ENCODE measurements at regions not wholly inside any gene's neighbourhood (a gene's known extent, or its start where the extent isn't known, plus 50 kb on each side); places are given as distances from the start of the nearest gene placed in this dataset.

- TF ChIP-seq EZH2 (IDR thresholded peaks at IDR 0.05; ENCODE audit: borderline replicate concordance, low read length) (no peak), CTCF (IDR thresholded peaks at IDR 0.05; ENCODE audit: low read length) (no peak)
- no peak overlapping the region for H3K4me2 ChIP-seq (ENCODE audit: low read length)
- H3K4me3 ChIP-seq (ENCODE audit: low read depth, low read length, poor library complexity, severe bottlenecking): no peak overlapping the region
- H3K4me1 ChIP-seq (ENCODE audit: insufficient read depth, low read length, severe bottlenecking): no peaks in the 10 kb centered on the region
- no peak overlapping the region for H3K27ac ChIP-seq (ENCODE audit: low read depth, low read length, poor library complexity, severe bottlenecking)
- H3K9me2 ChIP-seq (ENCODE audit: low read depth, low read length): no peaks in the 10 kb centered on the region
- no peaks in the 10 kb centered on the region for H4K20me1 ChIP-seq (ENCODE audit: insufficient read depth, low read length)
- H3K9ac ChIP-seq (ENCODE audit: low read length): no peak overlapping the region
- H3F3A ChIP-seq (ENCODE audit: insufficient read depth, low read length): no peaks in the 10 kb centered on the region
- no peaks in the 10 kb centered on the region for H3K9me3 ChIP-seq (ENCODE audit: low read length)
- no peaks in the 10 kb centered on the region for H3K27me3 ChIP-seq (ENCODE audit: insufficient read depth, low read length)
- no peaks in the 10 kb centered on the region for H3K36me3 ChIP-seq (ENCODE audit: insufficient read depth, low read length)
- H2AFZ ChIP-seq (ENCODE audit: low read length): no peak overlapping the region
- no peaks in the 10 kb centered on the region for H3K79me2 ChIP-seq (ENCODE audit: insufficient read depth, low read length)
Observed at GRCh38 chr12:83864054-83864453, 1048.5 kb downstream of the SLC6A15 start.

GRCh38 chr12:83859021-83859420 lies 1053.6 kb downstream of the SLC6A15 start:
- H3K9me2 ChIP-seq (ENCODE audit: low read depth, low read length): no peaks in the 10 kb centered on the region
- H3F3A ChIP-seq (ENCODE audit: insufficient read depth, low read length): no peaks in the 10 kb centered on the region
- no peaks in the 10 kb centered on the region for H3K4me1 ChIP-seq (ENCODE audit: insufficient read depth, low read length, severe bottlenecking)
- no peak overlapping the region for H2AFZ ChIP-seq (ENCODE audit: low read length)
- no peak for TF ChIP-seq EZH2 (IDR thresholded peaks at IDR 0.05; ENCODE audit: borderline replicate concordance, low read length)
- TF ChIP-seq CTCF (IDR thresholded peaks at IDR 0.05; ENCODE audit: low read length): no peak
- no peaks in the 10 kb centered on the region for H3K27me3 ChIP-seq (ENCODE audit: insufficient read depth, low read length)
- H3K79me2 ChIP-seq (ENCODE audit: insufficient read depth, low read length): no peaks in the 10 kb centered on the region
- H3K27ac ChIP-seq (ENCODE audit: low read depth, low read length, poor library complexity, severe bottlenecking): no peak overlapping the region
- H4K20me1 ChIP-seq (ENCODE audit: insufficient read depth, low read length): no peaks in the 10 kb centered on the region
- no peak overlapping the region for H3K4me3 ChIP-seq (ENCODE audit: low read depth, low read length, poor library complexity, severe bottlenecking)
- no peaks in the 10 kb centered on the region for H3K36me3 ChIP-seq (ENCODE audit: insufficient read depth, low read length)
- no peaks in the 10 kb centered on the region for H3K9me3 ChIP-seq (ENCODE audit: low read length)
- no peak overlapping the region for H3K9ac ChIP-seq (ENCODE audit: low read length)
- no peak overlapping the region for H3K4me2 ChIP-seq (ENCODE audit: low read length)

DNA sequence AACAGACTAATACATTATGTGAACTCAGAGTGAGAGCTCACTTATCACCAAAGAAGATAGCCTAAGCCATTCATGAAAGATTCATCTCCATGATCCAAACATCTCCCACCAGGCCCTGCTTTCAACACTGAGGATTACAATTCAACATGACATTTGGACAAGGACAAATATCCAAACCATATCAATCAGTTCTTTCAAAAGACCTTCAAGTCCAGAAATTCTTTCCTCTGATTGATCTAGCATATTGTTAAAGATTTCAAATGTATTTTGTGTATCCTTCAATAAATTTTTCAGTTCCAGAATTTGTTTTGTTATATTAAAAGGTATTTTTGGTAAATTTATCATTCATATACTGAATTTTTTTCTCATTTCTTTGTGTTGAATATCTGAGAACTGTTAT lies 1055.8 kb downstream of the SLC6A15 start:
- Histone ChIP-seq H3K9me3 (ENCODE audit: low read length) (no peaks in the 10 kb centered on the region), H3K27me3 (ENCODE audit: insufficient read depth, low read length) (no peaks in the 10 kb centered on the region), H3K36me3 (ENCODE audit: insufficient read depth, low read length) (no peaks in the 10 kb centered on the region), H3K4me2 (ENCODE audit: low read length) (no peak overlapping the region), H3K9me2 (ENCODE audit: low read depth, low read length) (no peaks in the 10 kb centered on the region), H3F3A (ENCODE audit: insufficient read depth, low read length) (no peaks in the 10 kb centered on the region), H3K4me3 (ENCODE audit: low read depth, low read length, poor library complexity, severe bottlenecking) (no peak overlapping the region), H3K27ac (ENCODE audit: low read depth, low read length, poor library complexity, severe bottlenecking) (no peak overlapping the region), H4K20me1 (ENCODE audit: insufficient read depth, low read length) (no peaks in the 10 kb centered on the region), H3K9ac (ENCODE audit: low read length) (no peak overlapping the region), H2AFZ (ENCODE audit: low read length) (no peak overlapping the region), H3K79me2 (ENCODE audit: insufficient read depth, low read length) (no peaks in the 10 kb centered on the region), H3K4me1 (ENCODE audit: insufficient read depth, low read length, severe bottlenecking) (no peaks in the 10 kb centered on the region)
- TF ChIP-seq CTCF (IDR thresholded peaks at IDR 0.05; ENCODE audit: low read length) (no peak), EZH2 (IDR thresholded peaks at IDR 0.05; ENCODE audit: borderline replicate concordance, low read length) (no peak)
